ENCODE measurements at regions not wholly inside any gene's neighbourhood (a gene's known extent, or its start where the extent isn't known, plus 50 kb on each side); places are given as distances from the start of the nearest gene placed in this dataset.

GRCh38 chr1:30476911-30477459, 246.4 kb downstream of the MATN1 start:
- no peaks in the 10 kb centered on the region for H3K4me1 ChIP-seq
- H3K9me3 ChIP-seq = peaks cover 0 to 24% (median 17%) of the 10 kb centered on the region in 8 donors
- 84 to 92% (median 88%) methylated on average over 7 to 8 of the region's 8 CpGs for WGBS, 5 donors
- H3K27me3 ChIP-seq (replicated peaks in 1 of 7) = peaks cover 0 to 13% (median 0%) of the 10 kb centered on the region in 7 donors
- peak; percentile 53 for DNase-seq
- no peak for TF ChIP-seq POLR2A (IDR thresholded peaks at IDR 0.05)
- no peak for TF ChIP-seq POLR2AphosphoS5 (IDR thresholded peaks at IDR 0.05)
- no peak for TF ChIP-seq CTCF (IDR thresholded peaks at IDR 0.05 in 8 of 11, conservative IDR thresholded peaks at IDR 0.05 in 3 of 11)
- no peak overlapping the region for H3K4me3 ChIP-seq
- no peaks in the 10 kb centered on the region for H3K36me3 ChIP-seq
- H3K27ac ChIP-seq = no peak overlapping the region
- intact Hi-C loops (cut with DNase I; ENCODE audit: low total_unique reads) = no loop called here

DNA sequence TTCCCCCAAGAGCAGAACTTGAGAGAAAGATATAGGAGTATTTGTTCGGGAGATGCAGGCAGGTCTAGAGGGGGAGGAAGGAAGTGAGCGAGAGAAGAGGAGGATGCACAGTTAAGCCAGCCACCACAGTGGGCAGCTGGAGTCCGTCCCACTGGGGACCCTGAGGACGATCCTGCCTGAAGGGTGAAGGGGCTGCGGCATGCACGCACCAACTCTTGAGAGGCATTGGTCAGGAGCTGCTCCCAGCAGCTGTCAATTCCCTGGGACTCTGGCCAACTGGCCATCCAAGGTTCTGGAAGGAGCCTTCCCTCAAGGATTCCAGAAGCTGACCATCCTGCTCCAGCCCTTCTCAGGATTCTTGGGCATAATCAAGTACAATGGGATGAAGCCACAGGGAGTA, 246.9 kb downstream of the MATN1 start:
- TF ChIP-seq POLR2AphosphoS5 (IDR thresholded peaks at IDR 0.05) (no peak), POLR2A (IDR thresholded peaks at IDR 0.05) (no peak), CTCF (IDR thresholded peaks at IDR 0.05 in 8 of 11, conservative IDR thresholded peaks at IDR 0.05 in 3 of 11) (no peak)
- Histone ChIP-seq H3K9me3 (peaks cover 0 to 19% (median 12%) of the 10 kb centered on the region in 8 donors), H3K36me3 (no peaks in the 10 kb centered on the region), H3K27ac (no peak overlapping the region), H3K4me1 (no peaks in the 10 kb centered on the region), H3K4me3 (no peak overlapping the region), H3K27me3 (replicated peaks in 1 of 7) (peaks cover 0 to 13% (median 0%) of the 10 kb centered on the region in 7 donors)
- intact Hi-C loops (cut with DNase I; ENCODE audit: low total_unique reads) = no loop called here
- WGBS, 5 donors = 36 to 54% (median 51%) methylated on average over 6 of the region's 6 CpGs
- DNase-seq = peak; percentile 43

- no peak for TF ChIP-seq POLR2A (IDR thresholded peaks at IDR 0.05)
- Histone ChIP-seq H3K4me1 (no peaks in the 10 kb centered on the region), H3K36me3 (no peaks in the 10 kb centered on the region), H3K4me3 (no peak overlapping the region), H3K9me3 (peaks cover 0 to 14% (median 7%) of the 10 kb centered on the region in 8 donors), H3K27me3 (replicated peaks in 1 of 7) (peaks cover 0 to 13% (median 0%) of the 10 kb centered on the region in 7 donors), H3K27ac (no peak overlapping the region)
- DNase-seq = peak; percentile 41
- intact Hi-C loops (cut with DNase I; ENCODE audit: low total_unique reads) = no loop called here
- WGBS, 5 donors = 55 to 70% (median 68%) methylated on average over 6 of the region's 6 CpGs
These were observed 247.4 kb downstream of the MATN1 start for GRCh38 chr1:30475966-30476365.

- Histone ChIP-seq H3K4me1 (no peaks in the 10 kb centered on the region), H3K9me3 (peaks cover 0 to 6% (median under 1%) of the 10 kb centered on the region in 8 donors), H3K4me3 (no peak overlapping the region), H3K27ac (no peak overlapping the region), H3K27me3 (replicated peaks in 1 of 7) (peaks cover 0 to 10% (median 0%) of the 10 kb centered on the region in 7 donors), H3K36me3 (no peaks in the 10 kb centered on the region)
- DNase-seq = peak; percentile 20
- TF ChIP-seq POLR2A (IDR thresholded peaks at IDR 0.05) (no peak), POLR2AphosphoS5 (IDR thresholded peaks at IDR 0.05) (no peak), CTCF (IDR thresholded peaks at IDR 0.05 in 8 of 11, conservative IDR thresholded peaks at IDR 0.05 in 3 of 11) (no peak)
- 85 to 90% (median 87%) methylated on average over 9 of the region's 9 CpGs for WGBS, 5 donors
- intact Hi-C loops (cut with DNase I; ENCODE audit: low total_unique reads) = no loop called here
These were observed 248.2 kb downstream of the MATN1 start for GRCh38 chr1:30475201-30475600.

Data from spleen (tissue), 11 donors.